H1 (cell line): ENCODE measurements at regions not wholly inside any gene's neighbourhood (a gene's known extent, or its start where the extent isn't known, plus 50 kb on each side); places are given as distances from the start of the nearest gene placed in this dataset.

Source experiments
- CTCF ChIA-PET: fragments of 300-600 bp; sonication (Branson Sonifier 250); formaldehyde crosslinking; loops from one replicate; lab custom pipeline; 2021; ENCODE audit not compliant: partially characterized antibody; lab: Charles Lee
- POLR2A ChIA-PET: fragments of 300-600 bp; sonication (Branson Sonifier 250); formaldehyde crosslinking; loops from one replicate; lab custom pipeline; 2021; ENCODE audit warnings: inconsistent platforms; ENCODE audit not compliant: partially characterized antibody; lab: Charles Lee
- DNase-seq, 2 experiments: peaks; one replicate each; pipeline versions ENCODE4 v3.0.0 to v3.0.0-alpha.2; 2010 to 2022; ENCODE audit warnings: low spot score in 2 of 2, low read depth in 1 of 2, mixed read lengths in 1 of 2
- FAIRE-seq: peaks from 2 replicates; lab custom pipeline; 2011; peaks lifted over from hg19 to GRCh38; lab: Jason Lieb, UNC
- H2AFZ ChIP-seq: 2 replicates; pipeline ENCODE4 v1.8.1; 2012; ENCODE audit warnings: low read length, inconsistent platforms
- H2AK5ac ChIP-seq: 2 replicates; pipeline ENCODE4 v1.6.1; 2013; ENCODE audit warnings: low read depth, low read length
- H2BK120ac ChIP-seq: replicated peaks from 2 replicates; pipeline ENCODE3; 2013; ENCODE audit warnings: low read depth, low read length, inconsistent platforms
- H2BK12ac ChIP-seq: 2 replicates; pipeline ENCODE4 v1.6.1; 2013; ENCODE audit warnings: low read depth, low read length
- H2BK15ac ChIP-seq: 2 replicates; pipeline ENCODE4 v1.6.1; 2013; ENCODE audit warnings: low read length
- H2BK20ac ChIP-seq: 2 replicates; pipeline ENCODE4 v1.6.1; 2013; ENCODE audit warnings: low read length
- H2BK5ac ChIP-seq: 2 replicates; pipeline ENCODE4 v1.6.1; 2013; ENCODE audit warnings: low read depth, low read length
- H3K14ac ChIP-seq: 2 replicates; pipeline ENCODE4 v1.6.1; 2013; ENCODE audit warnings: inconsistent platforms; ENCODE audit not compliant: insufficient read length
- H3K18ac ChIP-seq: 2 replicates; pipeline ENCODE4 v1.6.1; 2013; ENCODE audit warnings: low read length; ENCODE audit errors: extremely low read depth
- H3K23ac ChIP-seq: 2 replicates; pipeline ENCODE4 v1.6.1; 2013; ENCODE audit warnings: inconsistent platforms; ENCODE audit not compliant: insufficient read length
- H3K23me2 ChIP-seq: 2 replicates; pipeline ENCODE4 v1.6.1; 2013; ENCODE audit warnings: low read depth, low read length
- H3K27ac ChIP-seq: 2 replicates; pipeline ENCODE4 v1.6.1; 2011; ENCODE audit warnings: low read depth, low read length, inconsistent platforms
- H3K27me3 ChIP-seq, 4 experiments: replicated peaks in 1 of 4; 1 replicate in 1 of 4; 2 replicates in 3 of 4; pipeline versions ENCODE4 v1.6.1 to v1.8.1; 2011 to 2013; ENCODE audit warnings: low read length in 3 of 4, mild to moderate bottlenecking in 3 of 4, inconsistent platforms in 2 of 4, mixed read lengths in 2 of 4, moderate library complexity in 1 of 4; ENCODE audit not compliant: control insufficient read depth in 3 of 4, insufficient read depth in 3 of 4; ENCODE audit errors: extremely low read depth in 1 of 4
- H3K36me3 ChIP-seq, 4 experiments: 2 replicates each; pipeline versions ENCODE4 v1.6.1 to v1.8.1; 2011 to 2013; ENCODE audit warnings: mild to moderate bottlenecking in 4 of 4, low read length in 3 of 4, moderate library complexity in 2 of 4, control low read depth in 1 of 4, inconsistent platforms in 1 of 4; ENCODE audit not compliant: insufficient read depth in 4 of 4, control insufficient read depth in 2 of 4
- H3K4ac ChIP-seq: replicated peaks from 2 replicates; pipeline ENCODE3; 2013; ENCODE audit warnings: low read length, low read depth, mixed read lengths, inconsistent platforms; ENCODE audit not compliant: insufficient read length
- H3K4me1 ChIP-seq, 4 experiments: replicated peaks in 1 of 4; 1 replicate in 1 of 4; 2 replicates in 3 of 4; pipeline versions ENCODE4 v1.6.1 to v1.8.1; 2011 to 2013; ENCODE audit warnings: low read length in 3 of 4, inconsistent platforms in 2 of 4, mixed read lengths in 1 of 4; ENCODE audit not compliant: insufficient read depth in 4 of 4, control insufficient read depth in 3 of 4
- H3K4me2 ChIP-seq, 2 experiments: 2 replicates each; pipeline versions ENCODE4 v1.6.1 to v1.8.1; 2011 to 2013; ENCODE audit warnings: low read depth in 2 of 2, low read length in 2 of 2, control low read depth in 1 of 2, inconsistent platforms in 1 of 2, mild to moderate bottlenecking in 1 of 2; ENCODE audit not compliant: insufficient read depth in 1 of 2
- H3K4me3 ChIP-seq, 4 experiments: fragments of 200-600, 300-600 bp in 1 of 4; sonication (generic), shearing (Covaris generic), sonication (Bioruptor Twin) in 1 of 4; 2 replicates each; pipeline versions ENCODE4 v1.5.1 to v1.8.1; 2011 to 2016; ENCODE audit warnings: low read length in 4 of 4, low read depth in 3 of 4, control low read depth in 2 of 4, inconsistent platforms in 2 of 4, mild to moderate bottlenecking in 2 of 4, mixed read lengths in 1 of 4, moderate library complexity in 1 of 4; ENCODE audit not compliant: insufficient read depth in 2 of 4; ENCODE audit errors: extremely low read depth in 1 of 4
- H3K56ac ChIP-seq: replicated peaks from 2 replicates; pipeline ENCODE3; 2013; ENCODE audit warnings: low read depth, mild to moderate bottlenecking, mixed read lengths, low read length, inconsistent platforms; ENCODE audit not compliant: insufficient read length
- H3K79me1 ChIP-seq: 2 replicates; pipeline ENCODE4 v1.6.1; 2013; ENCODE audit warnings: low read depth, low read length, control low read depth
- H3K79me2 ChIP-seq, 2 experiments: 2 replicates each; pipeline versions ENCODE4 v1.6.1 to v1.8.1; 2012 to 2013; ENCODE audit warnings: low read length in 2 of 2, mild to moderate bottlenecking in 2 of 2, inconsistent platforms in 1 of 2; ENCODE audit not compliant: insufficient read depth in 2 of 2, control insufficient read depth in 1 of 2
- H3K9ac ChIP-seq, 4 experiments: replicated peaks in 1 of 4; 1 replicate in 1 of 4; 2 replicates in 3 of 4; pipeline versions ENCODE4 v1.6.1 to v1.8.1; 2011 to 2013; ENCODE audit warnings: low read depth in 3 of 4, low read length in 3 of 4, control low read depth in 2 of 4, mild to moderate bottlenecking in 2 of 4, moderate library complexity in 2 of 4, inconsistent platforms in 1 of 4; ENCODE audit errors: extremely low read depth in 1 of 4
- H3K9me3 ChIP-seq, 2 experiments: 2 replicates each; pipeline versions ENCODE4 v1.6.1 to v1.8.1; 2012 to 2013; ENCODE audit warnings: mild to moderate bottlenecking in 2 of 2, moderate library complexity in 2 of 2, control low read depth in 1 of 2, inconsistent platforms in 1 of 2, low read depth in 1 of 2, low read length in 1 of 2, mixed read lengths in 1 of 2; ENCODE audit not compliant: insufficient read depth in 2 of 2
- H4K20me1 ChIP-seq, 2 experiments: replicated peaks in 1 of 2; 2 replicates each; pipeline versions ENCODE3 to v1.8.1; 2011 to 2013; ENCODE audit warnings: inconsistent platforms in 2 of 2, low read length in 2 of 2, mild to moderate bottlenecking in 1 of 2; ENCODE audit not compliant: insufficient read depth in 2 of 2, control insufficient read depth in 1 of 2
- H4K5ac ChIP-seq: 2 replicates; pipeline ENCODE4 v1.6.1; 2013; ENCODE audit warnings: low read length, low read depth, mixed read lengths, inconsistent platforms; ENCODE audit not compliant: insufficient read length
- H4K8ac ChIP-seq: 2 replicates; pipeline ENCODE4 v1.8.0; 2013; ENCODE audit warnings: mild to moderate bottlenecking, moderate library complexity, low read length, inconsistent platforms; ENCODE audit not compliant: insufficient read depth; ENCODE audit errors: extremely low read depth
- H4K91ac ChIP-seq: replicated peaks from 2 replicates; pipeline ENCODE3; 2013; ENCODE audit warnings: low read length, mixed read lengths, inconsistent platforms; ENCODE audit not compliant: insufficient read length
- ASH2L ChIP-seq: fragments of 200-600, 300-600 bp; sonication (generic); IDR thresholded peaks from one replicate; pipeline ENCODE4 v1.7.1; 2017; ENCODE audit warnings: low read length
- CBX5 ChIP-seq: fragments of 300-800, 300-1000 bp; sonication (generic); IDR thresholded peaks from 2 replicates; pipeline ENCODE4 v1.7.1; 2016; ENCODE audit warnings: antibody characterized with exemption, low read length, low read depth
- CREB1 ChIP-seq: IDR thresholded peaks from 2 replicates; pipeline ENCODE4 v1.6.1; 2012; ENCODE audit warnings: inconsistent platforms
- KDM5A ChIP-seq: fragments of 200-600 bp; IDR thresholded peaks from 2 replicates; pipeline ENCODE4 v1.7.1; 2012; ENCODE audit warnings: mild to moderate bottlenecking, low read length, inconsistent platforms, mixed read lengths
- SP1 ChIP-seq: IDR thresholded peaks from 2 replicates; pipeline ENCODE4 v1.6.1; 2011; ENCODE audit warnings: low read depth, low read length
- TBP ChIP-seq: IDR thresholded peaks from 2 replicates; pipeline ENCODE4 v1.6.1; 2011; ENCODE audit warnings: low read depth, low read length, improper control_type of control experiment
- WGBS, 2 experiments: shearing (Covaris generic) in 1 of 2; methylation state at CpG; one replicate each; pipeline versions ENCODE4 v1.1.6 to v1.1.7; 2013 to 2015; ENCODE audit warnings: low lambda C conversion rate in 2 of 2, mixed read lengths in 2 of 2, inconsistent platforms in 1 of 2, low coverage in 1 of 2, missing lambda C conversion rate in 1 of 2; ENCODE audit not compliant: insufficient replicate concordance in 2 of 2, insufficient coverage in 1 of 2, insufficient read length in 1 of 2; ENCODE audit errors: extremely low coverage in 1 of 2, missing lambda C conversion rate in 1 of 2; 5-methylcytosine and 5-hydroxymethylcytosine counted together
- TF ChIP-seq, protein P1 (sequence below): IDR thresholded peaks from 2 replicates; pipeline ENCODE4 v1.6.1; 2011; ENCODE audit warnings: low read depth, mild to moderate bottlenecking, low read length; ENCODE audit not compliant: insufficient read depth

DNA sequence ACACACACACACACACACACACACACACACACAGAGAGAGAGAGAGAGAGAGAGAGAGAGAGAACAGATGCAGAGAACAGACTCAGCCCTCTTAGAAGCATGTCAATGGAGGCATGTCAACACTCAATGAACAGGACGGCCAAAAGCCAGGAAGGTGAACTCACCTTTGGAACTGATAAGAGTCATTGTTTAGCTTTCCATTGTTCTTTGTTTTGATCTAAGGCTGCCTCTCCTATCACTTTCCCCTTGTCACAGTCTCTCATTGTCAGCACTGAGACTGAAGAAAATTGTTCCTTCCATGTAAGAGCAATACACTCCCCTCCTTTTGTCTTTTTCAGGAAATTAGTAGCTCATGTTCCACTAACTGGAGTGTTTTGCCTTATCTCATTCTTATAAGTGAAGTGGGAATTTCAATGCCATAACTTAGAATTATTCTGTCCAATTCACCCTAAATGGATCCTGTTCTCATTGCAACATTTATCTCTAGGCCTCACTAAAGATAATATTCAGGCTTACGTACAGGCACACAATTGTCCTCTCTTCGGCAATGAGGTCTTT lies 218.0 kb downstream of the DUSP6 start:
- Histone ChIP-seq H2BK120ac (no peak overlapping the region), H2AFZ (no peak overlapping the region), H2BK12ac (no peak overlapping the region), H3K27ac (no peak overlapping the region), H2BK20ac (no peak overlapping the region), H3K79me1 (no peaks in the 10 kb centered on the region), H3K14ac (no peak overlapping the region), H4K20me1 (no peaks in the 10 kb centered on the region), H3K4ac (no peak overlapping the region), H2BK15ac (no peak overlapping the region), H3K79me2 (no peaks in the 10 kb centered on the region), H4K8ac (no peak overlapping the region), H4K5ac (no peak overlapping the region), H3K56ac (no peak overlapping the region), H3K4me1 (no peaks in the 10 kb centered on the region), H2BK5ac (no peak overlapping the region), H4K91ac (no peak overlapping the region), H3K9ac (no peak overlapping the region), H3K27me3 (no peaks in the 10 kb centered on the region), H3K4me3 (no peak overlapping the region), H3K18ac (no peak overlapping the region), H2AK5ac (no peak overlapping the region), H3K4me2 (no peak overlapping the region), H3K23me2 (no peaks in the 10 kb centered on the region; the same call in 1 of the 2 replicates), H3K9me3 (no peaks in the 10 kb centered on the region), H3K36me3 (no peaks in the 10 kb centered on the region), H3K23ac (no peak overlapping the region)
- TF ChIP-seq ASH2L (no peak), CBX5 (no peak), KDM5A (no peak), CREB1 (no peak), TBP (no peak), SP1 (no peak)
- TF ChIP-seq, protein P1, sequence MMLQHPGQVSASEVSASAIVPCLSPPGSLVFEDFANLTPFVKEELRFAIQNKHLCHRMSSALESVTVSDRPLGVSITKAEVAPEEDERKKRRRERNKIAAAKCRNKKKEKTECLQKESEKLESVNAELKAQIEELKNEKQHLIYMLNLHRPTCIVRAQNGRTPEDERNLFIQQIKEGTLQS: no peak
- ChIA-PET CTCF (interaction anchor here (0.6 to 0.9 kb wide), 3 partner anchors 22 to 1766 kb away, joined by 3 to 5 read pairs (median 3); no protein-coding TSS in a partner anchor), POLR2A (interaction anchor here (0.8 kb wide), 1 partner anchor 21 kb away, joined by 3 read pairs; no protein-coding TSS in a partner anchor)
- 96% methylated on average over 3 of the region's 3 CpGs; no CpG with 5 or more reads in 1 of the 2 experiments for WGBS, 2 experiments
- no peak for DNase-seq
- FAIRE-seq: no peak
